T-cell (primary cell): ENCODE measurements at regions not wholly inside any gene's neighbourhood (a gene's known extent, or its start where the extent isn't known, plus 50 kb on each side); places are given as distances from the start of the nearest gene placed in this dataset.

Experiments used
- ATAC-seq, 4 experiments: fragments of 200-7000 bp in 3 of 4; fragments of 150-1000 bp in 1 of 4; cut with Tn5 transposase; replicated peaks in 1 of 4; 1 replicate in 3 of 4; 2 replicates in 1 of 4; pipeline ENCODE4 v1.10.0; 2021; ENCODE audit warnings: moderate library complexity in 3 of 4, mild to moderate bottlenecking in 2 of 4, moderate number of reproducible peaks in 1 of 4
- CTCF ChIA-PET, 2 donors: fragments of 300-600 bp; sonication (Branson Sonifier 250); formaldehyde crosslinking; loops; one replicate each; lab custom pipeline; 2022; ENCODE audit warnings: antibody characterized with exemption in 2 of 2; lab: Charles Lee
- POLR2A ChIA-PET, 2 donors: fragments of 300-600 bp; sonication (Branson Sonifier 250); formaldehyde crosslinking; loops; one replicate each; lab custom pipeline; 2022; ENCODE audit warnings: antibody characterized with exemption in 2 of 2; lab: Charles Lee
- DNase-seq, 35 experiments: peaks; one replicate each; pipeline versions ENCODE4 v3.0.0 to v3.0.0-alpha.2; 2013 to 2023
- H3K27ac ChIP-seq: one replicate; pipeline ENCODE4 v1.5.1; 2013; ENCODE audit warnings: low read length
- H3K27me3 ChIP-seq, 2 experiments: replicated peaks in 1 of 2; 1 replicate in 1 of 2; 2 replicates in 1 of 2; pipeline versions ENCODE4 v1.6.1 to v1.7.0; 2013; ENCODE audit warnings: low read length in 1 of 2, mixed read lengths in 1 of 2; ENCODE audit not compliant: control insufficient read depth in 2 of 2, insufficient read depth in 2 of 2; ENCODE audit errors: extremely low read depth in 1 of 2
- H3K36me3 ChIP-seq, 2 donors: 1 replicate in 1 of 2; 2 replicates in 1 of 2; pipeline versions ENCODE4 v1.6.1 to v1.7.0; 2013; ENCODE audit warnings: low read length in 1 of 2; ENCODE audit not compliant: control insufficient read depth in 2 of 2, insufficient read depth in 1 of 2; ENCODE audit errors: extremely low read depth in 1 of 2
- H3K4me1 ChIP-seq, 2 experiments: 1 replicate in 1 of 2; 2 replicates in 1 of 2; pipeline versions ENCODE4 v1.6.1 to v1.7.0; 2013; ENCODE audit warnings: low read length in 2 of 2, mixed read lengths in 1 of 2; ENCODE audit not compliant: insufficient read depth in 2 of 2, control insufficient read depth in 1 of 2; ENCODE audit errors: extremely low read depth in 1 of 2
- H3K4me3 ChIP-seq, 2 donors: 1 replicate in 1 of 2; 2 replicates in 1 of 2; pipeline versions ENCODE4 v1.5.1 to v1.7.0; 2013; ENCODE audit warnings: mild to moderate bottlenecking in 2 of 2, low read length in 1 of 2, moderate library complexity in 1 of 2; ENCODE audit not compliant: control insufficient read depth in 1 of 2; ENCODE audit errors: extremely low read depth in 1 of 2
- H3K9me3 ChIP-seq: 2 replicates; pipeline ENCODE4 v1.7.0; 2013
- H3K27ac Mint-ChIP-seq, 2 donors: one replicate each; pipeline ENCODE4 v1.8.0; 2020 to 2021; ENCODE audit warnings: mild to moderate bottlenecking in 2 of 2, mixed read lengths in 2 of 2
- H3K27me3 Mint-ChIP-seq, 2 donors: one replicate each; pipeline ENCODE4 v1.8.0; 2021 to 2022; ENCODE audit warnings: mixed read lengths in 2 of 2
- H3K36me3 Mint-ChIP-seq: one replicate; pipeline ENCODE4 v1.8.0; 2021; ENCODE audit warnings: mixed read lengths
- H3K4me1 Mint-ChIP-seq, 3 donors: one replicate each; pipeline ENCODE4 v1.8.0; 2020 to 2022; ENCODE audit warnings: mixed read lengths in 3 of 3, mild to moderate bottlenecking in 1 of 3
- H3K4me3 Mint-ChIP-seq, 3 donors: one replicate each; pipeline ENCODE4 v1.8.0; 2020 to 2022; ENCODE audit warnings: mild to moderate bottlenecking in 3 of 3, mixed read lengths in 3 of 3, moderate library complexity in 3 of 3
- H3K9me3 Mint-ChIP-seq, 3 donors: one replicate each; pipeline ENCODE4 v1.8.0; 2020 to 2022; ENCODE audit warnings: mixed read lengths in 3 of 3
- WGBS: methylation state at CpG from one replicate; pipeline ENCODE4 v1.1.5; 2013; ENCODE audit warnings: missing lambda C conversion rate; ENCODE audit not compliant: insufficient coverage; 5-methylcytosine and 5-hydroxymethylcytosine counted together

DNA sequence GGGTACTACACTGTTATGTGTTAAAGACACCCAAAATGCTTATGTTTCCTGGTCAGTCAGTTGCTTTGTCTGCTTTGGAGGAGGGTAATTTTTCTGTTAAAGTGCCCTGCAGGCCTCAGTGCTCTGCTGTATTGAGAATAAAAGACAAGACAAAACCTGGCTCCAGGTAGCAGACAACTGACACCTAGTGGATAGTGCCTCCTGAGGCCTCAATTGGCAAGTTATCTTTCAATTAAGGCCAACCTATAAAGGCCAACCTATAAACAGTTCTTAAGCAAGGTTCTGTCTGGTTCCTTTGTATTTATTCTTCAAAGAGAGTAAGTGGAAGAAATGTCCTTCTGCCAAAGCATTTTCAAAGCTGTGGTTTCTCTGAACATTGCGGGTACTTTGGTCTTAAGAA lies 773.8 kb downstream of the MECOM start:
- Mint-ChIP-seq H3K27ac (no peak overlapping the region), H3K27me3 (no peaks in the 10 kb centered on the region), H3K4me1 (no peaks in the 10 kb centered on the region), H3K9me3 (peaks cover 0 to 11% (median 3%) of the 10 kb centered on the region in 3 donors), H3K4me3 (no peak overlapping the region), H3K36me3 (no peaks in the 10 kb centered on the region)
- DNase-seq (no peak), ATAC-seq (no peak)
- H3K27me3 ChIP-seq: no peaks in the 10 kb centered on the region
- ChIA-PET POLR2A (no interaction called here), CTCF (no interaction called here)
- no CpG with 5 or more reads among the region's 1 CpG for WGBS
- no peak overlapping the region for H3K27ac ChIP-seq
- no peaks in the 10 kb centered on the region for H3K9me3 ChIP-seq
- no peak overlapping the region for H3K4me3 ChIP-seq
- no peaks in the 10 kb centered on the region for H3K36me3 ChIP-seq
- H3K4me1 ChIP-seq: no peaks in the 10 kb centered on the region

DNA sequence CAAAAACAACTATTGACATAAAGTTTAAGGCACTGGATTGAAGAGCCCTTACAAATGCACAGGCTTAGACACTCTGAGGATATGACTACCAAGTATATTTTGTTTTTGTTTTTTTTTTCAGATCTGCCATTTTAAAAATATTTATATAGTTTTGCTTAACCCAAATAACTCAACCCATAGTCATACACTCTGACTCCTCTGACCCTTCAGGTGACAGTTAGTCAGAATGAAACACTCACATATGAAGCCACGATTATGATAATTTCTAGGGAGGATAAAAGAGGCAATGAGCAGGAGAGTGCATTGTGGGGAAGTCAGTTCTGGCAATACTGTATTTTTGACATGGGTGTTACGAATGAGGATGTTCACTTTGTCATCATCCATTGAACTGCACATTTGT lies 774.7 kb downstream of the MECOM start:
- Mint-ChIP-seq H3K4me3 (no peak overlapping the region), H3K4me1 (no peaks in the 10 kb centered on the region), H3K27me3 (no peaks in the 10 kb centered on the region), H3K27ac (no peak overlapping the region), H3K36me3 (no peaks in the 10 kb centered on the region), H3K9me3 (peaks cover 0 to 6% (median under 1%) of the 10 kb centered on the region in 3 donors)
- H3K27ac ChIP-seq: no peak overlapping the region
- no peaks in the 10 kb centered on the region for H3K27me3 ChIP-seq
- no peaks in the 10 kb centered on the region for H3K36me3 ChIP-seq
- CTCF ChIA-PET: no interaction called here
- WGBS: no CpG with 5 or more reads among the region's 2 CpGs
- POLR2A ChIA-PET: no interaction called here
- no peaks in the 10 kb centered on the region for H3K4me1 ChIP-seq
- DNase-seq (no peak), ATAC-seq (no peak)
- H3K9me3 ChIP-seq: no peaks in the 10 kb centered on the region
- H3K4me3 ChIP-seq: no peak overlapping the region

DNA sequence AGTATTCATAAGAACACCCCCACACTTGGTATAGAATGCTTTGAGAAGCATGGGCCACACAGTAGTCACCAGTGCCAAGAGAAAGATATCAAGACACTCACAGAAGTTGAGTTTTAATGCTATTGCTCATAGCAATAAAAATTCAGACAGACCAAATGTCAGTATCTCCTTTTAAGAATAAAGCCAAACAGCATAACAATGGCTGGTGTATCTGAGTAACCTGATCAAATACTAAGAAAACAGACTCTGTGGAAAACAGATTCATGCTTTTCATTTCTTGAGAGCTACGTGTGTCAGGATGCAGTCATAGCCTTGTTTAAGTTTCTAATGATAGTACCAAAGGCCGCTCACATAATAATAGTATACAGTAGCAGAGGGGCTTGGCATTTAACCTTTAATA lies 778.5 kb downstream of the MECOM start:
- Histone ChIP-seq H3K4me1 (no peaks in the 10 kb centered on the region), H3K4me3 (no peak overlapping the region), H3K27ac (no peak overlapping the region), H3K27me3 (no peaks in the 10 kb centered on the region), H3K36me3 (no peaks in the 10 kb centered on the region), H3K9me3 (no peaks in the 10 kb centered on the region)
- Mint-ChIP-seq H3K4me1 (no peaks in the 10 kb centered on the region), H3K36me3 (no peaks in the 10 kb centered on the region), H3K27me3 (no peaks in the 10 kb centered on the region), H3K4me3 (no peak overlapping the region), H3K9me3 (peaks cover 0 to 2% (median 0%) of the 10 kb centered on the region in 3 donors), H3K27ac (no peak overlapping the region)
- ChIA-PET POLR2A (no interaction called here), CTCF (no interaction called here)
- WGBS: no CpG with 5 or more reads among the region's 2 CpGs
- ATAC-seq (no peak), DNase-seq (no peak)

DNA sequence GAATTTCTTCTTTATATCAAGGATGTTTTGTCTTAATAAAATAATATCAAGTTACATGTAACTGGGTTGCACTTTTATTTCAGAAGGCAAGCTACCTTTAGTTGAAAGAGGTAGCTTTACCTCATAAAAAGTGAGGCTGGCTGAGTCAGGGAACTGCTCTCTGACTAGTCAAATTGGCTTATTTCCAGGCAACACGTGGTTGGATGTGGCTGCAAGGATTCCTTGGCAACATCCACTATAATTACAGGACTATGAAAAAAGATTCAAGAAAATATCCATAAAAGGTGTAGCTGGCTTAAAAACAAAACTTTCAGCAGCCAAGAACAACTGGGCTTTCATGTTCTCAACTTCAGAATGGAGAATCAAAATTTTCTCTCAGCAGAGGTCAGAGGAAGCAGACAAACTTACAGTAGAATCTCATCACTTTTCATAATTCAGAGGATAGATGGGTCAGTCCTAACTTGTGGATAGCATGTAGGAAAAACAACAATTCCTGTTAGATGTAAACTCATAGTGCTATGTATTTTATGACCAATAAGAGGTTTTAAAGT lies 779.1 kb downstream of the MECOM start:
- Mint-ChIP-seq H3K27me3 (no peaks in the 10 kb centered on the region), H3K9me3 (peaks cover 0 to 2% (median 0%) of the 10 kb centered on the region in 3 donors), H3K4me3 (no peak overlapping the region), H3K36me3 (no peaks in the 10 kb centered on the region), H3K4me1 (no peaks in the 10 kb centered on the region), H3K27ac (no peak overlapping the region)
- Histone ChIP-seq H3K9me3 (no peaks in the 10 kb centered on the region), H3K4me1 (no peaks in the 10 kb centered on the region), H3K36me3 (no peaks in the 10 kb centered on the region), H3K4me3 (no peak overlapping the region), H3K27me3 (no peaks in the 10 kb centered on the region), H3K27ac (no peak overlapping the region)
- WGBS: no CpG with 5 or more reads among the region's 1 CpG
- ChIA-PET POLR2A (no interaction called here), CTCF (no interaction called here)
- ATAC-seq (no peak), DNase-seq (no peak)

DNA sequence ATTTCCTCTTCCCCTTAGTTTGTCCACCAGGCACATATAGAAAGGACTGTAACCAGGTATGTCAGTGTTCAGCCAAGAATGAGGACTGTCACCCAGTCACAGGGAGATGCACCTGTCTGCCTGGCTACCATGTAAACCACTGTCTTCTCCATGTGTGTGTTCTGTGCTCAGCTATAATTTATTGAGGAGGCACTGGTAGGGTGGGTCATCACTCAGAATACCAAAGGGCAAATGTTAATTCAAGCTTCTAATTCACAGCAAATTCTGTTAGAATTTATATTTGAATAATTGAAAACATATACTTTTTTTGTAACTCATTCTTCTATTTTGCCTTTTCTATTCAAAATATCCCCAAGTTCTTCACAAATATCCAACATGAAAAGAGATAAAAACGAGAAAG lies 780.4 kb downstream of the MECOM start:
- no peak overlapping the region for H3K27ac Mint-ChIP-seq
- H3K4me3 Mint-ChIP-seq: no peak overlapping the region
- no peaks in the 10 kb centered on the region for H3K36me3 ChIP-seq
- CTCF ChIA-PET: interaction anchor here in 1 of 2 donors (0.6 kb wide), 2 partner anchors 285 to 339 kb away, joined by 3 read pairs; no protein-coding TSS in a partner anchor
- H3K36me3 Mint-ChIP-seq: no peaks in the 10 kb centered on the region
- H3K4me1 Mint-ChIP-seq: no peaks in the 10 kb centered on the region
- WGBS: no CpG with 5 or more reads among the region's 1 CpG
- H3K4me1 ChIP-seq: no peaks in the 10 kb centered on the region
- POLR2A ChIA-PET: no interaction called here
- no peaks in the 10 kb centered on the region for H3K9me3 ChIP-seq
- H3K27me3 ChIP-seq: no peaks in the 10 kb centered on the region
- no peaks in the 10 kb centered on the region for H3K27me3 Mint-ChIP-seq
- ATAC-seq (no peak), DNase-seq (no peak)
- H3K27ac ChIP-seq: no peak overlapping the region
- peaks cover 0 to 3% (median 2%) of the 10 kb centered on the region in 3 donors for H3K9me3 Mint-ChIP-seq
- H3K4me3 ChIP-seq: no peak overlapping the region

DNA sequence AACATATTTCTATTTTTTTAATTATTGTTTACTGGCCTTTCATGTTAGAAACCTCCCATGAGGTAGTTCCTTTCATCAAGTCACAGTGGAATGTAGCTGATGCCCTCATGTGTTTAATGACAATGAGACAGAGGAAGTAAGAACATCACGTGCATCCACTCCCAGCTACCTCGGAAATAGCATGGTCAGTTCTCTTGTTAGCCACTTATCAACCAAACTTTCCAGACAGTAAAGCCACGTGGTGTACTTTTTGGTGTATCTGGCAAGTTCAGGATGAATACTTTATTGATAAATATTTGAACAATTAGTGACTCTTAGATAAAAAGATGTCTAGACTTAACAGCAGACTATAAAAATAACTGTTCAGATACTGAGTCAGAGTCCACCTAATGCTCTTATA lies 781.7 kb downstream of the MECOM start:
- H3K27ac Mint-ChIP-seq: no peak overlapping the region
- H3K4me3 Mint-ChIP-seq: no peak overlapping the region

DNA sequence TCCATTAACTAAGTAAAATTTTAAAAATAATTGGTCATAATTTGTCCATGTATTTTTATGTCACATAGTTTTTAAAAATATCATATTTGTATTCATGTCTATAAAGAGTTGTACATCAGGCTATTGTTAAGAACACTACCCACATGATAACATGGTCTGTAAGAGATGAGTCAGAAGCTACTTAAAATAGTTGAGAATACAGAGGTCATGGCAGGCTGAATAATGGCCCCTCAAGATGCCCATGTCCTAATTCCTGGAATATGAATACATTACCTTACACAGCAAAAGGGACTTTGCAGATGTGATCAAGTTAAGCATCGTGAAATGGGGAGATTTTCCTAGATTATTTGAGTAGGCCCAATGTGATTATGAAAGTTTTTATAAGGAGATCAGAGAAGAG lies 782.9 kb upstream of the GOLIM4 start:
- no peaks in the 10 kb centered on the region for H3K36me3 Mint-ChIP-seq
- H3K4me3 ChIP-seq: no peak overlapping the region
- ATAC-seq (no peak), DNase-seq (no peak)
- no peaks in the 10 kb centered on the region for H3K27me3 ChIP-seq
- WGBS: no CpG with 5 or more reads among the region's 1 CpG
- no peak overlapping the region for H3K4me3 Mint-ChIP-seq
- peaks cover 0 to 3% (median 2%) of the 10 kb centered on the region in 3 donors for H3K9me3 Mint-ChIP-seq
- H3K36me3 ChIP-seq: no peaks in the 10 kb centered on the region
- H3K9me3 ChIP-seq: no peaks in the 10 kb centered on the region
- H3K27me3 Mint-ChIP-seq: peaks cover 0 to 6% of the 10 kb centered on the region in 2 donors
- ChIA-PET POLR2A (interaction anchor here in 1 of 2 donors (0.6 kb wide), 1 partner anchor 14 kb away, joined by 5 read pairs; no protein-coding TSS in a partner anchor), CTCF (no interaction called here)
- peaks cover 0 to 5% of the 10 kb centered on the region in 2 experiments for H3K4me1 ChIP-seq
- H3K27ac ChIP-seq: no peak overlapping the region
- no peak overlapping the region for H3K27ac Mint-ChIP-seq
- H3K4me1 Mint-ChIP-seq: no peaks in the 10 kb centered on the region

More for the DNA sequence above, 781.7 kb downstream of the MECOM start:
- DNase-seq (no peak), ATAC-seq (no peak)
- ChIA-PET POLR2A (no interaction called here), CTCF (no interaction called here)
- Mint-ChIP-seq H3K27me3 (no peaks in the 10 kb centered on the region), H3K36me3 (no peaks in the 10 kb centered on the region), H3K9me3 (peaks cover 0 to 3% (median 2%) of the 10 kb centered on the region in 3 donors), H3K4me1 (no peaks in the 10 kb centered on the region)
- Histone ChIP-seq H3K36me3 (no peaks in the 10 kb centered on the region), H3K27ac (no peak overlapping the region), H3K4me1 (peaks cover 0 to 5% of the 10 kb centered on the region in 2 experiments), H3K27me3 (no peaks in the 10 kb centered on the region), H3K4me3 (no peak overlapping the region), H3K9me3 (no peaks in the 10 kb centered on the region)
- WGBS: no CpG with 5 or more reads among the region's 3 CpGs
